ENCODE measurements at regions not wholly inside any gene's neighbourhood (a gene's known extent, or its start where the extent isn't known, plus 50 kb on each side); places are given as distances from the start of the nearest gene placed in this dataset.

DNA sequence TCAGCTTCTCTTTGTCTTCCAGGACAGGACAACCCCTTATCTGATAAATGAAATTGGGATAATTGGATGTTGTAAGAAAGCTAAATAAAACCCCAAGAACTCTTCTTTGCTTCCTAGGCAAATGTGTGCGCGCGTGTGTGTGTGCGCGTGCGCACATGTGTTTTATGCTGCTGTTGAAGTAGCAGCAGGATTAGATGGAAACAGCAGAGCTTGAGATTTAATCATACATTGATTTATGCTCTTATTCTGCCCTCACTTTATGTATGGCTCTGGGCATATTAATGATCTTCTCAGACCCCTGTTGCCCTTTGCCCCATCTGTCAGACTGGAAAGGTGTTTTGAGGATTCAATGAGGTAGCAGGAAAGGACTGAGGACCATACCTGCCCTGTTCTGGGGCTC is 324.0 kb upstream of the MAP3K7 start:
- no peak for TF ChIP-seq NR2F2 (IDR thresholded peaks at IDR 0.05)
- TF ChIP-seq, protein P1, sequence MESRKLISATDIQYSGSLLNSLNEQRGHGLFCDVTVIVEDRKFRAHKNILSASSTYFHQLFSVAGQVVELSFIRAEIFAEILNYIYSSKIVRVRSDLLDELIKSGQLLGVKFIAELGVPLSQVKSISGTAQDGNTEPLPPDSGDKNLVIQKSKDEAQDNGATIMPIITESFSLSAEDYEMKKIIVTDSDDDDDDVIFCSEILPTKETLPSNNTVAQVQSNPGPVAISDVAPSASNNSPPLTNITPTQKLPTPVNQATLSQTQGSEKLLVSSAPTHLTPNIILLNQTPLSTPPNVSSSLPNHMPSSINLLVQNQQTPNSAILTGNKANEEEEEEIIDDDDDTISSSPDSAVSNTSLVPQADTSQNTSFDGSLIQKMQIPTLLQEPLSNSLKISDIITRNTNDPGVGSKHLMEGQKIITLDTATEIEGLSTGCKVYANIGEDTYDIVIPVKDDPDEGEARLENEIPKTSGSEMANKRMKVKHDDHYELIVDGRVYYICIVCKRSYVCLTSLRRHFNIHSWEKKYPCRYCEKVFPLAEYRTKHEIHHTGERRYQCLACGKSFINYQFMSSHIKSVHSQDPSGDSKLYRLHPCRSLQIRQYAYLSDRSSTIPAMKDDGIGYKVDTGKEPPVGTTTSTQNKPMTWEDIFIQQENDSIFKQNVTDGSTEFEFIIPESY (IDR thresholded peaks at IDR 0.05), result no peak
- TF ChIP-seq, protein P2, sequence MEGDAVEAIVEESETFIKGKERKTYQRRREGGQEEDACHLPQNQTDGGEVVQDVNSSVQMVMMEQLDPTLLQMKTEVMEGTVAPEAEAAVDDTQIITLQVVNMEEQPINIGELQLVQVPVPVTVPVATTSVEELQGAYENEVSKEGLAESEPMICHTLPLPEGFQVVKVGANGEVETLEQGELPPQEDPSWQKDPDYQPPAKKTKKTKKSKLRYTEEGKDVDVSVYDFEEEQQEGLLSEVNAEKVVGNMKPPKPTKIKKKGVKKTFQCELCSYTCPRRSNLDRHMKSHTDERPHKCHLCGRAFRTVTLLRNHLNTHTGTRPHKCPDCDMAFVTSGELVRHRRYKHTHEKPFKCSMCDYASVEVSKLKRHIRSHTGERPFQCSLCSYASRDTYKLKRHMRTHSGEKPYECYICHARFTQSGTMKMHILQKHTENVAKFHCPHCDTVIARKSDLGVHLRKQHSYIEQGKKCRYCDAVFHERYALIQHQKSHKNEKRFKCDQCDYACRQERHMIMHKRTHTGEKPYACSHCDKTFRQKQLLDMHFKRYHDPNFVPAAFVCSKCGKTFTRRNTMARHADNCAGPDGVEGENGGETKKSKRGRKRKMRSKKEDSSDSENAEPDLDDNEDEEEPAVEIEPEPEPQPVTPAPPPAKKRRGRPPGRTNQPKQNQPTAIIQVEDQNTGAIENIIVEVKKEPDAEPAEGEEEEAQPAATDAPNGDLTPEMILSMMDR (IDR thresholded peaks at IDR 0.05; ENCODE audit: low read depth, low read length, missing input control), result no peak
- TF ChIP-seq TAF1 (conservative IDR thresholded peaks at IDR 0.05), result no peak
- TF ChIP-seq, protein P3, sequence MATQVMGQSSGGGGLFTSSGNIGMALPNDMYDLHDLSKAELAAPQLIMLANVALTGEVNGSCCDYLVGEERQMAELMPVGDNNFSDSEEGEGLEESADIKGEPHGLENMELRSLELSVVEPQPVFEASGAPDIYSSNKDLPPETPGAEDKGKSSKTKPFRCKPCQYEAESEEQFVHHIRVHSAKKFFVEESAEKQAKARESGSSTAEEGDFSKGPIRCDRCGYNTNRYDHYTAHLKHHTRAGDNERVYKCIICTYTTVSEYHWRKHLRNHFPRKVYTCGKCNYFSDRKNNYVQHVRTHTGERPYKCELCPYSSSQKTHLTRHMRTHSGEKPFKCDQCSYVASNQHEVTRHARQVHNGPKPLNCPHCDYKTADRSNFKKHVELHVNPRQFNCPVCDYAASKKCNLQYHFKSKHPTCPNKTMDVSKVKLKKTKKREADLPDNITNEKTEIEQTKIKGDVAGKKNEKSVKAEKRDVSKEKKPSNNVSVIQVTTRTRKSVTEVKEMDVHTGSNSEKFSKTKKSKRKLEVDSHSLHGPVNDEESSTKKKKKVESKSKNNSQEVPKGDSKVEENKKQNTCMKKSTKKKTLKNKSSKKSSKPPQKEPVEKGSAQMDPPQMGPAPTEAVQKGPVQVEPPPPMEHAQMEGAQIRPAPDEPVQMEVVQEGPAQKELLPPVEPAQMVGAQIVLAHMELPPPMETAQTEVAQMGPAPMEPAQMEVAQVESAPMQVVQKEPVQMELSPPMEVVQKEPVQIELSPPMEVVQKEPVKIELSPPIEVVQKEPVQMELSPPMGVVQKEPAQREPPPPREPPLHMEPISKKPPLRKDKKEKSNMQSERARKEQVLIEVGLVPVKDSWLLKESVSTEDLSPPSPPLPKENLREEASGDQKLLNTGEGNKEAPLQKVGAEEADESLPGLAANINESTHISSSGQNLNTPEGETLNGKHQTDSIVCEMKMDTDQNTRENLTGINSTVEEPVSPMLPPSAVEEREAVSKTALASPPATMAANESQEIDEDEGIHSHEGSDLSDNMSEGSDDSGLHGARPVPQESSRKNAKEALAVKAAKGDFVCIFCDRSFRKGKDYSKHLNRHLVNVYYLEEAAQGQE (IDR thresholded peaks at IDR 0.05), result no peak
- no peak for TF ChIP-seq EGR1 (IDR thresholded peaks at IDR 0.05; ENCODE audit: low read depth in 2 of 2)
- no peak for TF ChIP-seq FOXA1 (IDR thresholded peaks at IDR 0.05)
- TF ChIP-seq RAD21 (IDR thresholded peaks at IDR 0.05), result no peak
- TF ChIP-seq, protein P4, sequence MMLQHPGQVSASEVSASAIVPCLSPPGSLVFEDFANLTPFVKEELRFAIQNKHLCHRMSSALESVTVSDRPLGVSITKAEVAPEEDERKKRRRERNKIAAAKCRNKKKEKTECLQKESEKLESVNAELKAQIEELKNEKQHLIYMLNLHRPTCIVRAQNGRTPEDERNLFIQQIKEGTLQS (IDR thresholded peaks at IDR 0.05), result no peak
- no peak for TF ChIP-seq YY1 (IDR thresholded peaks at IDR 0.05)
- no peak for TF ChIP-seq JUND (IDR thresholded peaks at IDR 0.05)
- TF ChIP-seq GABPA (IDR thresholded peaks at IDR 0.05 in 1 of 2, conservative IDR thresholded peaks at IDR 0.05 in 1 of 2), result no peak

All from liver (tissue), 3 donors.